ENCODE measurements at regions not wholly inside any gene's neighbourhood (a gene's known extent, or its start where the extent isn't known, plus 50 kb on each side); places are given as distances from the start of the nearest gene placed in this dataset.

DNA sequence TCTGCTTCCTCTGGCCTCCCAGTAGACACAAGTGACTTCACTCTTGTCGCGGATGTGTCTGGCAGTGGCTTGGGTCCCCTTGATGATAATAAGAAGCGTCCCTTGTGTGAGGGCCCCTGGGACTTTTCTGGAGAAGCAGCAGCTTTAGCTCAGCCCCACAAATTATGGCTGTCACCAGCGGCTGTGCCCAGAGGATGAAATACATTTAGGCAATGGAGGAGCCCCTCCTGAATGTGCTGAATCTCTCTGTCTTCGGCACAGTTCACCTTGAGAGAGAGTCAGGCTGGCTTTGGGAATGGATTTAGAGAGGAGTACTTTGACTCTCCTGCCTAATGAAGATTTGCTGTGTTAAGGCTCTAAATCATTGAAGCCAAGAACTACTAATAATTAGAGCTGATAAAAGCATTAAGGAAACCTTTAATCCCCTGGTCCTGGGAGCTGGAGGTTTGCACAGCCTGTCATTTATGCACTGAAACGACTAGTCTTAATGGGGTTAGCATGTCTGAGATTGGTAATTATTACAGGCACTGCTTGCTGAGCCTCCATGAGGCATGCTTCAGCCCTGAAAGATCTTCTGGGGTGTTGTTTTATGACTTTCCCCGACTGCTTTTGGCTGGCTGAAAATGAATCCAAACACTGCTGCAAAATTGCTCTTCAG lies 127.0 kb downstream of the TENT4A start:
- in situ Hi-C loops (cut with HindIII; ENCODE audit: low pct_unique_long_range_greater_than_20kb, low sequenced_read_pairs), result no loop called here
- intact Hi-C loops (cut with micrococcal nuclease; ENCODE audit: unreplicated experiment), result no loop called here
- CTCF ChIA-PET, result no interaction called here
- Histone ChIP-seq H3K27ac (ENCODE audit: low read length) (no peak overlapping the region), H3K4me1 (ENCODE audit: control insufficient read depth, insufficient read depth, low read length) (no peaks in the 10 kb centered on the region), H3K27me3 (ENCODE audit: control insufficient read depth, insufficient read depth, low read length) (no peaks in the 10 kb centered on the region), H3K36me3 (ENCODE audit: control insufficient read depth, insufficient read depth, low read length) (no peaks in the 10 kb centered on the region), H3K4me3 (ENCODE audit: low read depth in 2 of 2, low read length in 2 of 2) (no peak overlapping the region), H3K9me3 (ENCODE audit: control insufficient read depth, insufficient read depth, low read depth, low read length) (no peaks in the 10 kb centered on the region)
- BruUV-seq (replicated peaks), result no TSS peak
- no peak for TF ChIP-seq SIN3A (IDR thresholded peaks at IDR 0.05; ENCODE audit: borderline replicate concordance, insufficient read depth, low read depth, low read length)
- no peak for TF ChIP-seq POLR2AphosphoS5 (IDR thresholded peaks at IDR 0.05; ENCODE audit: low read depth, low read length)
- TF ChIP-seq, protein P1, sequence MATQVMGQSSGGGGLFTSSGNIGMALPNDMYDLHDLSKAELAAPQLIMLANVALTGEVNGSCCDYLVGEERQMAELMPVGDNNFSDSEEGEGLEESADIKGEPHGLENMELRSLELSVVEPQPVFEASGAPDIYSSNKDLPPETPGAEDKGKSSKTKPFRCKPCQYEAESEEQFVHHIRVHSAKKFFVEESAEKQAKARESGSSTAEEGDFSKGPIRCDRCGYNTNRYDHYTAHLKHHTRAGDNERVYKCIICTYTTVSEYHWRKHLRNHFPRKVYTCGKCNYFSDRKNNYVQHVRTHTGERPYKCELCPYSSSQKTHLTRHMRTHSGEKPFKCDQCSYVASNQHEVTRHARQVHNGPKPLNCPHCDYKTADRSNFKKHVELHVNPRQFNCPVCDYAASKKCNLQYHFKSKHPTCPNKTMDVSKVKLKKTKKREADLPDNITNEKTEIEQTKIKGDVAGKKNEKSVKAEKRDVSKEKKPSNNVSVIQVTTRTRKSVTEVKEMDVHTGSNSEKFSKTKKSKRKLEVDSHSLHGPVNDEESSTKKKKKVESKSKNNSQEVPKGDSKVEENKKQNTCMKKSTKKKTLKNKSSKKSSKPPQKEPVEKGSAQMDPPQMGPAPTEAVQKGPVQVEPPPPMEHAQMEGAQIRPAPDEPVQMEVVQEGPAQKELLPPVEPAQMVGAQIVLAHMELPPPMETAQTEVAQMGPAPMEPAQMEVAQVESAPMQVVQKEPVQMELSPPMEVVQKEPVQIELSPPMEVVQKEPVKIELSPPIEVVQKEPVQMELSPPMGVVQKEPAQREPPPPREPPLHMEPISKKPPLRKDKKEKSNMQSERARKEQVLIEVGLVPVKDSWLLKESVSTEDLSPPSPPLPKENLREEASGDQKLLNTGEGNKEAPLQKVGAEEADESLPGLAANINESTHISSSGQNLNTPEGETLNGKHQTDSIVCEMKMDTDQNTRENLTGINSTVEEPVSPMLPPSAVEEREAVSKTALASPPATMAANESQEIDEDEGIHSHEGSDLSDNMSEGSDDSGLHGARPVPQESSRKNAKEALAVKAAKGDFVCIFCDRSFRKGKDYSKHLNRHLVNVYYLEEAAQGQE (IDR thresholded peaks at IDR 0.05; ENCODE audit: insufficient read depth in 1 of 2, low read depth in 2 of 2, low read length in 1 of 2), result no peak
- TF ChIP-seq, protein P2, sequence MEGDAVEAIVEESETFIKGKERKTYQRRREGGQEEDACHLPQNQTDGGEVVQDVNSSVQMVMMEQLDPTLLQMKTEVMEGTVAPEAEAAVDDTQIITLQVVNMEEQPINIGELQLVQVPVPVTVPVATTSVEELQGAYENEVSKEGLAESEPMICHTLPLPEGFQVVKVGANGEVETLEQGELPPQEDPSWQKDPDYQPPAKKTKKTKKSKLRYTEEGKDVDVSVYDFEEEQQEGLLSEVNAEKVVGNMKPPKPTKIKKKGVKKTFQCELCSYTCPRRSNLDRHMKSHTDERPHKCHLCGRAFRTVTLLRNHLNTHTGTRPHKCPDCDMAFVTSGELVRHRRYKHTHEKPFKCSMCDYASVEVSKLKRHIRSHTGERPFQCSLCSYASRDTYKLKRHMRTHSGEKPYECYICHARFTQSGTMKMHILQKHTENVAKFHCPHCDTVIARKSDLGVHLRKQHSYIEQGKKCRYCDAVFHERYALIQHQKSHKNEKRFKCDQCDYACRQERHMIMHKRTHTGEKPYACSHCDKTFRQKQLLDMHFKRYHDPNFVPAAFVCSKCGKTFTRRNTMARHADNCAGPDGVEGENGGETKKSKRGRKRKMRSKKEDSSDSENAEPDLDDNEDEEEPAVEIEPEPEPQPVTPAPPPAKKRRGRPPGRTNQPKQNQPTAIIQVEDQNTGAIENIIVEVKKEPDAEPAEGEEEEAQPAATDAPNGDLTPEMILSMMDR (IDR thresholded peaks at IDR 0.05), result no peak
- no peak for TF ChIP-seq TCF7L2 (IDR thresholded peaks at IDR 0.05; ENCODE audit: low read depth, low read length)
- ATAC-seq (no peak), DNase-seq (ENCODE audit: low read depth, low spot score) (no peak)
- POLR2A ChIA-PET, result no interaction called here

GRCh38 chr5:6843335-6843734 lies 130.1 kb downstream of the TENT4A start:
- no peak for TF ChIP-seq SIN3A (IDR thresholded peaks at IDR 0.05; ENCODE audit: borderline replicate concordance, insufficient read depth, low read depth, low read length)
- TF ChIP-seq POLR2AphosphoS5 (IDR thresholded peaks at IDR 0.05; ENCODE audit: low read depth, low read length), result no peak
- TF ChIP-seq, protein P2 (IDR thresholded peaks at IDR 0.05), result no peak
- TF ChIP-seq, protein P1 (IDR thresholded peaks at IDR 0.05; ENCODE audit: insufficient read depth in 1 of 2, low read depth in 2 of 2, low read length in 1 of 2), result no peak
- TF ChIP-seq TCF7L2 (IDR thresholded peaks at IDR 0.05; ENCODE audit: low read depth, low read length), result no peak
- ChIA-PET POLR2A (no interaction called here), CTCF (no interaction called here)
- H3K27ac ChIP-seq (ENCODE audit: low read length), result no peak overlapping the region
- no peaks in the 10 kb centered on the region for H3K9me3 ChIP-seq (ENCODE audit: control insufficient read depth, insufficient read depth, low read depth, low read length)
- DNase-seq (ENCODE audit: low read depth, low spot score) (no peak), ATAC-seq (no peak)
- H3K36me3 ChIP-seq (ENCODE audit: control insufficient read depth, insufficient read depth, low read length), result no peaks in the 10 kb centered on the region
- no peak overlapping the region for H3K4me3 ChIP-seq (ENCODE audit: low read depth in 2 of 2, low read length in 2 of 2)
- in situ Hi-C loops (cut with HindIII; ENCODE audit: low pct_unique_long_range_greater_than_20kb, low sequenced_read_pairs) (no loop called here), intact Hi-C loops (cut with micrococcal nuclease; ENCODE audit: unreplicated experiment) (no loop called here)
- BruUV-seq (replicated peaks), result no TSS peak
- no peaks in the 10 kb centered on the region for H3K27me3 ChIP-seq (ENCODE audit: control insufficient read depth, insufficient read depth, low read length)
- no peaks in the 10 kb centered on the region for H3K4me1 ChIP-seq (ENCODE audit: control insufficient read depth, insufficient read depth, low read length)

Measured in Panc1 (cell line).